ENCODE measurements at regions not wholly inside any gene's neighbourhood (a gene's known extent, or its start where the extent isn't known, plus 50 kb on each side); places are given as distances from the start of the nearest gene placed in this dataset.
A peak's percentile ranks its signal among the peaks of the same experiment; 100 is the strongest.

DNA sequence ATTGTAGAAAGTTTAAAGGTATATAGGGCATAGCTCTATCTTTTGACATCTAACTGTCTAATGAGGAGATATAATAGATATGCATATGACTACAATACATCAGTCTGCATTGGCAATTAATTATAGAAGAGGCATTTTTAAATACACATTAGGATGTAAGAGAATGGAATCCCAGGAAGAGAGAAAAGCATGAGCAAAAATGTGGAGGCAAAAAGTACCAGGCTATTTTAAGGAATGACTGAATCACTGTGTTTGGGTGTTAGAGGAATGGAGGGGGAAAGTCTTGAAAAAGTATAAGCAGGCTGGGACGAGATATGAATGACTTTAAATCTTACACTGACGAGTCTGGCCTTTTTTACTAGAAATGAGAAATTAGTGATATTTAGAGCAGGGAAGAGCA lies 138.4 kb upstream of the ZNF462 start:
- TF ChIP-seq, protein P1, sequence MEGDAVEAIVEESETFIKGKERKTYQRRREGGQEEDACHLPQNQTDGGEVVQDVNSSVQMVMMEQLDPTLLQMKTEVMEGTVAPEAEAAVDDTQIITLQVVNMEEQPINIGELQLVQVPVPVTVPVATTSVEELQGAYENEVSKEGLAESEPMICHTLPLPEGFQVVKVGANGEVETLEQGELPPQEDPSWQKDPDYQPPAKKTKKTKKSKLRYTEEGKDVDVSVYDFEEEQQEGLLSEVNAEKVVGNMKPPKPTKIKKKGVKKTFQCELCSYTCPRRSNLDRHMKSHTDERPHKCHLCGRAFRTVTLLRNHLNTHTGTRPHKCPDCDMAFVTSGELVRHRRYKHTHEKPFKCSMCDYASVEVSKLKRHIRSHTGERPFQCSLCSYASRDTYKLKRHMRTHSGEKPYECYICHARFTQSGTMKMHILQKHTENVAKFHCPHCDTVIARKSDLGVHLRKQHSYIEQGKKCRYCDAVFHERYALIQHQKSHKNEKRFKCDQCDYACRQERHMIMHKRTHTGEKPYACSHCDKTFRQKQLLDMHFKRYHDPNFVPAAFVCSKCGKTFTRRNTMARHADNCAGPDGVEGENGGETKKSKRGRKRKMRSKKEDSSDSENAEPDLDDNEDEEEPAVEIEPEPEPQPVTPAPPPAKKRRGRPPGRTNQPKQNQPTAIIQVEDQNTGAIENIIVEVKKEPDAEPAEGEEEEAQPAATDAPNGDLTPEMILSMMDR (IDR thresholded peaks at IDR 0.05; ENCODE audit: low read depth, low read length): no peak
- Histone ChIP-seq H3K9me3 (ENCODE audit: severe bottlenecking) (no peaks in the 10 kb centered on the region), H3K27ac (no peak overlapping the region), H3K4me3 (ENCODE audit: low read depth, low read length) (no peak overlapping the region), H3K27me3 (ENCODE audit: insufficient read depth, low read depth, severe bottlenecking) (no peaks in the 10 kb centered on the region), H3K36me3 (no peaks in the 10 kb centered on the region)
- no peak for DNase-seq

GRCh38 chr9:106726070-106726815 lies 136.7 kb upstream of the ZNF462 start:
- DNase-seq: no peak
- H3K27me3 ChIP-seq (ENCODE audit: insufficient read depth, low read depth, severe bottlenecking): no peaks in the 10 kb centered on the region
- TF ChIP-seq, protein P1 (IDR thresholded peaks at IDR 0.05; ENCODE audit: low read depth, low read length): no peak
- H3K27ac ChIP-seq: no peak overlapping the region
- no peak overlapping the region for H3K4me3 ChIP-seq (ENCODE audit: low read depth, low read length)
- no peaks in the 10 kb centered on the region for H3K9me3 ChIP-seq (ENCODE audit: severe bottlenecking)
- no peaks in the 10 kb centered on the region for H3K36me3 ChIP-seq

GRCh38 chr9:106727969-106728368 lies 135.0 kb upstream of the ZNF462 start:
- TF ChIP-seq, protein P1 (IDR thresholded peaks at IDR 0.05; ENCODE audit: low read depth, low read length): no peak
- no peaks in the 10 kb centered on the region for H3K36me3 ChIP-seq
- H3K9me3 ChIP-seq (ENCODE audit: severe bottlenecking): no peaks in the 10 kb centered on the region
- DNase-seq: no peak
- H3K27me3 ChIP-seq (ENCODE audit: insufficient read depth, low read depth, severe bottlenecking): no peaks in the 10 kb centered on the region
- no peak overlapping the region for H3K4me3 ChIP-seq (ENCODE audit: low read depth, low read length)
- no peak overlapping the region for H3K27ac ChIP-seq

DNA sequence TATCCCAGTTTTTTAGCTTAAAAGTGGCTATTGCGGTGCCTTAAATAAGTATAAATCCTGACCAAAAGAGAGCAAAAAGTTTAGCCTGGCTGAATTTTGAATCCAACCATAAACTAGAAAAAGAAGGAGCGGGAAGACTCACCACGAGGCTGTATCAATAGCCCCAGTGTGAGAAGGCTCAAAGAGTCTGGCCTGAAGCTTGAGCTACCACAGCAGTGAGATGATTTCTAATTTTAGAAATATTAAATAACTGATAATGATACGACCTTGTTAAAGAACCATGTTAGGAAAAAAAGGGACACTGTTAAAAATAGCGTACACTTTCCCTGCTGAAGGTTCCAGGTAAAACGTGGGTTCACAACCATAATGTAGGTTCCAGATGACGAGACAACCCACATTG lies 134.1 kb upstream of the ZNF462 start:
- no peaks in the 10 kb centered on the region for H3K36me3 ChIP-seq
- H3K27me3 ChIP-seq (ENCODE audit: insufficient read depth, low read depth, severe bottlenecking): no peaks in the 10 kb centered on the region
- no peak overlapping the region for H3K27ac ChIP-seq
- TF ChIP-seq, protein P1 (IDR thresholded peaks at IDR 0.05; ENCODE audit: low read depth, low read length): no peak
- no peak overlapping the region for H3K4me3 ChIP-seq (ENCODE audit: low read depth, low read length)
- no peaks in the 10 kb centered on the region for H3K9me3 ChIP-seq (ENCODE audit: severe bottlenecking)
- DNase-seq: no peak

DNA sequence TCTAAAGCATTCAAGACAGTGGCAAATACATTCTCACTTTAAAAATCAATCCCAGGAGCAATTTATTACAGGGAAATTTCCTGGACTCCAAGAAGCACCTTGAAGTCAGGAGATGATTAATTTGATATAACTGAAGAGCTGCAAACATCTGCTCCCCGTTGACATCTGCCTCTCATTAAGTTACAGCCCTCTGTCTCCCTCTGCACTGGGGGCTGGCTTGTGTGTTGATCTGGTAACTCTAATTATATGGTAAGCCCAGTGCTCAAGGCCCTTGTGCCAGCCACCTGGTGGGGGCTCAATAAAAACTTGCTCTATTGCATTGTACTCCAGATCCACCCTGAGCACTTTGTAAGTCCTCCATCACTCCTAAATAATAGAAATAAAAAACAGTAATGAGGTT lies 131.1 kb upstream of the ZNF462 start:
- Histone ChIP-seq H3K36me3 (no peaks in the 10 kb centered on the region), H3K4me3 (ENCODE audit: low read depth, low read length) (no peak overlapping the region)
- DNase-seq: peak; percentile 46

More for the DNA sequence above, 131.1 kb upstream of the ZNF462 start:
- TF ChIP-seq, protein P1 (IDR thresholded peaks at IDR 0.05; ENCODE audit: low read depth, low read length): no peak
- Histone ChIP-seq H3K27me3 (ENCODE audit: insufficient read depth, low read depth, severe bottlenecking) (no peaks in the 10 kb centered on the region), H3K9me3 (ENCODE audit: severe bottlenecking) (no peaks in the 10 kb centered on the region), H3K27ac (no peak overlapping the region)

All from WERI-Rb-1 (cell line).